NCI-H2227 (cell line): ENCODE measurements at regions not wholly inside any gene's neighbourhood (a gene's known extent, or its start where the extent isn't known, plus 50 kb on each side); places are given as distances from the start of the nearest gene placed in this dataset.
A peak's percentile ranks its signal among the peaks of the same experiment; 100 is the strongest.
"Not testable (repeated sequence)": the region's sequence is repeated elsewhere in the genome, so short reads cannot be mapped to it uniquely, and the experiment has no call there.

ENCODE experiments used
- DNase-seq: peaks from one replicate; lab custom pipeline; 2025; ENCODE audit not compliant: unreplicated experiment; lab: John Stamatoyannopoulos, UW

DNA sequence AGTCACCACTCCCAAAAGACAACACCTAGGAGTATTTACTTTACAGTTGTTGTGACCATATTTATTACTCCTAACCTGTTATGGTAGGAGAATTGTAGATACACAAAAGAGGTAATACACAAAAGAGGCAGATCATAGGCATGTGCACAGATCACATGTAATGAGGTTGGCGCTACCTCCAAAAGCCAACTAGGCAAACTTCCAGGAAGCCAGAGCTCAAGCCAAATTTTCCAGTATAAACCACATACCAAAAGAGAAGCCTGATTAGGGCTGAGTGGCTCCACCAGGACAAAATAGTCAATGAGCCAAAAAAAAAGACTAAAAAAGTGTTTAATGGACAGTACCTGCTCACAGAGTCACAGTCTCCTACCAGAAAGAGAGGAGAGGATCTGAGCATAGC lies 195.0 kb upstream of the PBX1 start:
- DNase-seq: no peak

- DNase-seq: no peak
Measured at GRCh38 chr1:164366014-164366413, 193.0 kb upstream of the PBX1 start.

DNA sequence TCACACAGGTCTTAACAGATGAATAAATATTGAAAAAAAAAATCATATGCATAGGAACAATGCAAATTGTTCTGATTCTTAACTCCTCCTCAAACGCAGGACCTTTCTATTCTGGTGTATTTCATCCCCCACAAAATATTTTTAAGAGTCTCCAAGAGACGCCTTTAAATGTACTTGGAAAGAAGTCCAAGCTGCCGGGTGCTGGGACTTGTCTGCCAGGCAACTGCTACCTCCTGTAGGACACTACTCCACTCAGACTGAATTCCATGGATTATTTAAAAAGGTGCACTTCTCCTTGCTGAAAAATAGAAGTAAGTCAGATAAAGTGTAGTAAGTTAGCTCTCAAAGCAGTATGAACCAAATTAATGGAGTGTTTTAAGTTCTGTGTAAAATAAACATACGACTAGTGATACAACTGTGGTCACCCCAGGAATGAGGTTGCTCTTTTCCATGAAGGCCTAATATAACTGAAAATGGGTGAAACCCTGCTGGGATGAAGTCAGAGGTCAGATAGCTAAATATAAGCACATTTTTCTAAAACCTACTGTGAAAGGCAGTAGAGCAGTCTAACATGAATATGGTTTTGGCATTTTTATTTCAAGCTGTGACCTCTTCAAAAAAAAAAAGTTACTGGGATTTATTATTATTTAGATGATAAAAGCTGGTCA lies 189.2 kb upstream of the PBX1 start:
- DNase-seq: no peak

DNA sequence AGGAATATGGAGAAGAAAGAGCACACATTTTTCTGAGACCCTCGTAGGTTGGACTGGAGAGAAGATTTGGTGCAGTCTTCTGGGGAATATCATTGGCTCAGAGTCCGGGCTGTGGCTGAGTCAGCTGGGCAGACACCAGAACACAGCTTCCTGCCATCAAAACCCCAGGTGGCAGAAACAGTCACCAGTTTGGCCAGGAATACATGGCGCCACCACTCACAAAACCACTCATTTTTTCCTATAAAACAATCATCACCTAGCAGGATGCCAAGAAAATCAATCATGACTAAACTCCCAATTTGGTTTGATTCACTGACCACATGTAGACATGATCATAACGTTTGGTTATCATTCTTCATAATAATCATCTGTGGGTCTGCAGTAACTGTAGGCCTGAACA lies 178.1 kb upstream of the PBX1 start:
- peak; percentile 16 for DNase-seq

- DNase-seq: no peak
Measured at GRCh38 chr1:164382384-164382783, 176.6 kb upstream of the PBX1 start.

DNA sequence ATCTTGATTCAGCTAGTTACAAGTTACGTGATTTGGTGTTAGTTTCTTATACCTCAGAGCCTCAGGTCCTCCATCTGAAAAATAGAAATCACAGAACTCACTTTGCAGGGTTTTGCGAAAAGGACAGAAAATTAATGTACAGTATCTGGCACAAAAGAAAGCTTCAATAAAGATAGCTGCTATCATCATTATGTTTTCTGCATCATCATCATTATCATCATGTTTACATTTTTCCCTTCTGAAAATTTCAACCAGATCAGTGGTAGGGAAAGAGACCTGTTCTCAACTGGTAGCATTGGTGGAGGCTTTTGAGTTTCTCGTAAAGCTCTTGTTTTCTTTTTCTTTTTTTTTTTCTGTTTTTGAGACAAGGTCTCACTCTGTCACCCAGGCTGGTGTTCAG lies 174.7 kb upstream of the PBX1 start:
- no peak for DNase-seq

GRCh38 chr1:164417016-164417704 lies 141.8 kb upstream of the PBX1 start:
- DNase-seq: no peak

DNA sequence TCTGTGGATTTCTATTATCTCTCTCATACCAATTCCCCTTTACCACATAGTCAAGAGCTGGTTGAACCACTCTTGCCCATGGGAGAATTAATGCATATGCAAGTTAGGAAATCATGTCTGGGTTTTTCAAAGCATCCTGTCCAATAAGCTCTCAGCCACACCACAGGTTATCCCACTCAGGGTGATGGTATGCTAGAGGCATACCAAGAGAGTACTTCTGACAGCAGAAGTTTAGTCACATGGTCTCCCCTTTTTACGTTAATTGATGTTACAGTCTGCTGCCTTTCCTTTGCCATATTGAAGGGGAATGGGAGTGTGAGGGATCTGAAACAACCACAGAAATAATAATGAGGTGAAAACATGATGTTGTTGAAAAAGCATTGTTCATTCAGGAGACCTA lies 135.8 kb upstream of the PBX1 start:
- no peak for DNase-seq

DNA sequence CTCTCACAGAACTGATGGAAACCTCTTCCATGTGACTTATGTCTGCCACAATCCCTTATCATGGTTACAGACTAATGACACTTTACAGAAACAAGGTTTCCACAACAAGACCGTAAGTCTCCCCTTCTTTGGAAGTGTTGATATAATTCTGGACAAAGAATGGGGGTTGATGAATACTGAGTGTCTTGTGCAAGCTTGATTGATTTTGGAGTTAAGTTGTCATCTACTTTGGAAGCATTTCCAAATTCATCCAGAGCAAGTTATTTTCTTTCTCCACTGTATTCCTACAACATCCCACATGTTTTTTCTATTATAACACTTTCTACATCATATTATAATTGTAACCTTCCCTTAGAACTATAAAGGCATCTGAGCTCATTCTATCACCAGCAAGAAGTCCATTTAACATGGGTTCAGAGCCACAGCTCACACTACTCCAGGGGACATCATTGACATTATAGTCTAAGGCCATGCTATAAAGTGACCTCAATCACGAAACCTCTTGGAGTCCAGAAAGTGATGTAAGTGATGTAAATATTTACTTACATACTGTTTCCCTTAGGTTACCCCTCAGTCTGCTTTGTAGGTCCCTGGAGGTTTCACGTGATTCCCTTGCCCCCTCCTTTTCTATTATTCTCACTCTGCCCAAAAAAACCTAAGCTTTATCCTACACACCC lies 125.7 kb upstream of the PBX1 start:
- DNase-seq: no peak

DNA sequence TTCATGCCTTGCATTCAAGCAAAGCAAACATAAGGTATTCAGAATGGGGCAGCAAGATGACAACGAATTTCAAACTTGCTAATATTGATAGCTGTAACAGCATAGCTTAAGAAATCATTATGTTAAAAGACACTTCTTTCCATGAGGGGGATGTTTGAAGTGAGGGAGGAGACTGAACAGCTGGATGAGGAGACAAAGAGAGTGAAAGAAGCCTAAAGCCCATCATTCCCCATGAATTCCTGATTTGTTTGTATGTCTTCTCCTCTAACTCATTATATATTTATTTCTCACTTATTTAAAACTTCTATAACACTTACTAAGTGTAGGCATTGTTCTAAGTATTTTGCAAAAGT lies 125.2 kb upstream of the PBX1 start:
- DNase-seq: no peak

DNA sequence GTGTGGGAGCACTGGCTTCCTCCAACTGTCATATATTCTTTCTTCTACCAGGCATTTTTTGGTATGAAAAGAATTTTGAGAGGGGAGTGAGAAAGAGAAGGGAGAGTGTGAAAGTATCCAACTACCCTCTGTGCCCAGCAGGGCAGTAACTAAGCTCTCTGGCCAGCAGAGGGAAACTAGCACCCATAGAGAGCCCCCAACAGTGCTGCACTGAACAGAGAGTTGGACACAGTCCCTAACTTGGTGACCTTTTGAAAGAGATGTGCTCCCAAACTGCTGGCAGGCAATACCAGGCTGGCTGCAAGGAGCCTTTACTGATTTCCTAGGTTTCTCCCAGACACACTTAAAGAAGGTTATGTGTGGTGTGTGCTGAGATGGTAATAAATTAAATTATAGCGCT lies 118.8 kb upstream of the PBX1 start:
- DNase-seq: no peak

DNA sequence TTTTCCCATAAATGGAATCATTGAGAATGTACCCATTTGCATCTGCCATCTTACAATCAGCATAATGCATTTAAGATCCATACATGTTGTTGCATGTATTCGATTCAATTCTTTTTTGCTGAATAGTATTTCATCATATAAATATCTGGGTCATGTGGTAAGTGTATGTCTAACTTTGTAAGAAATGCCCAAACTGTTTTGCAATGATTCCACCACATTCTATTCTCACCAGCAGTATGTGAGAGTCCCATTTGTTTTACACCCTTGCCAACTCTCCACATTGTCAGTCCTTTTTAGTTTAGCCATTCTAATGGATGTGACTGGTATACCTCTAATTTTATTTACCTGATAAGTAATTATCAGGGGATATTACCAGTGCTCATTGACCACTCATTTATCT lies 115.8 kb upstream of the PBX1 start:
- no peak for DNase-seq

GRCh38 chr1:164443836-164444235 lies 115.1 kb upstream of the PBX1 start:
- DNase-seq: no peak

- DNase-seq: no peak
Measured at GRCh38 chr1:164446020-164446419, 113.0 kb upstream of the PBX1 start.

DNA sequence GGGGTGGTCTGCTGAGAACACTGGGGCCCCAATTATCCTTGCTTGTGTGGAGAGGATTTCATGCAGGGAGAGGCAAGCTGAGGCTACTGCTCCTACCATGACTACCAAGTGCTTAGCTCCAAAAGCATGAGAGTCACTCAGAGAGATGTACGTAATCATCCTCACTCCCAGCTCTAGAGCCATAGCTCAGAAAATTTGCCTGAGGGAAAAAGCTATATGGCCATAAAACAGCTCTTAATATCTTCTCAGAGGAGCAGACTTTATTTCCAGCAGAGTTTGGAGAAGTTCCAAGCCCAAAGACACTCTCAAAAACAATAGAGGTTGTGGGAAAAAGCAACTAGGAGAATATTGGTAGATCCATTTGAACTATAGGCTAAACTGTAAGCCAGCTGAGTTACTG lies 106.4 kb upstream of the PBX1 start:
- no peak for DNase-seq

DNA sequence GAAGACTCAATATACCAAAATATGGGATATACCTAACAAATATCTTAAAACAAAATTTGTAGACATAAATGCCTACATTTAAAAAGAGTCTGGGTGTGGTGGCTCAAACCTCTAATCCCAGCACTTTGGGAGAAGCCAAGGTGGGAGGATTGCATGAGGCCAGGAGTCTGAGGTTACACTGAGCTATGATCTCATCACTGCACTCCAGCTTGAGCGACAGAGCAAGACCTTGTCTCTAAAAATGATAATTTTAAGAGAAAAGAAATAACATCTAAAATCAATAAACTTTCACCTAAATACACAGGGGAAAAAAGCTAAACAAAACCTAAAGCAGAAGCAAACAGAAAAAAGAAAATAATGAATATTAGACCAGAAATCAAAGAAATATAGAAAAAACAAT lies 102.7 kb upstream of the PBX1 start:
- no peak for DNase-seq

- DNase-seq: not testable (repeated sequence)
Measured at GRCh38 chr1:164459176-164459575, 99.8 kb upstream of the PBX1 start.

DNA sequence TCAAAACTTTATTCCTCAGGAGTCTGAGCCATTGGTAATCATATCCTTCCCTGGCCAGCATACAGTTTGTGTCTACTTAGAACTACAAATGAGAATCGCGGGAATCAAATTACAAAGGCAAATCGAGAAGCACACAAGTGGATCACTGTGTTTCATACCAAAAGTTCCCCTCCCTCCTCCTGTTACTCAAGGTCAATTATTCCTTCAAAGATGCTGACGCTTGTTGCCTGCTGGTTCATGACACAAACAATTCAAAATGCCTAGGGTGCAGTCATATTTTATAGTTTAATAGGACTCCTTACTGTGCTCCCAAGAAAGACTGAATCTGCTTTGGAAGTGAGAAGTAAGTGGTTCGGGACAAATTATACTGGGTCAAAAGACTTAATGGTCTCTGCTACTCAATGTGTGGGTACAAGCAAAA lies 93.0 kb upstream of the PBX1 start:
- DNase-seq: no peak

DNA sequence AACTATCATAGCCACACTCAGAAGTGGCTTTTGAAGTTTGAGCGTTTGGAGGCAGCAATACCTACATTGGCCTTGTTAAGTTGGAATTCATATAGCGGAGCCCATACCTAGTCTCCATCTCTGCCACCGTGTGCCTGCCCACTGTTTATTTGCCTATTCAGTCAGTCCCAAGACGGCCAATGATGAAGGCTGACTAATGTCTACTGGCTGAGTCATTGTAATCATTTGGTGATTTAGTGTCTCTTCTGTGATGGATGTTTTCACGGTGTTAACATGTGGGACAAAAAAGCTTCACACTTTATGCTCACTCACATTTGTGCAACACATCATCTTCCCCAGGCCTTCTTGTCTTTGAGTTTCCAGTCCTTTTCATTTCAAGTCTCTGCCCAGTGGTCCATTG lies 92.6 kb upstream of the PBX1 start:
- DNase-seq: no peak

DNA sequence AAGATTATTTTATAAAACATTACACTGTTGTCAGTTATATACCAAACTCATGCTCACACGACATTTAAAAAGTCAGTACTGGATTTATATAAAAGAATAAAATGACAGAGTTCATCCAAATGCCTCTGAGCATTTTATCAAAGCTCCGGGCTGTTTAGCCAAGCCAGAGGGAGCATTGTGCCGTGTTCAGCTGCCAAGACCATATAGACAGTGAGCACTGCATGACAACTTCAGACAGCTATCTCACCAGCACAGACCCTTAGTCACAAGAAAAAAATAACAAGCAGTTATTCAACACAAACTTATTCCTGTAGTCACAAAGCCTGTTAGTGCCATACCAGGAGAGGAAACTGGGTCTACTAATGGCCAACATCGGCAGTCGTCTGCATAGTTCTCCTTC lies 88.0 kb upstream of the PBX1 start:
- no peak for DNase-seq

DNA sequence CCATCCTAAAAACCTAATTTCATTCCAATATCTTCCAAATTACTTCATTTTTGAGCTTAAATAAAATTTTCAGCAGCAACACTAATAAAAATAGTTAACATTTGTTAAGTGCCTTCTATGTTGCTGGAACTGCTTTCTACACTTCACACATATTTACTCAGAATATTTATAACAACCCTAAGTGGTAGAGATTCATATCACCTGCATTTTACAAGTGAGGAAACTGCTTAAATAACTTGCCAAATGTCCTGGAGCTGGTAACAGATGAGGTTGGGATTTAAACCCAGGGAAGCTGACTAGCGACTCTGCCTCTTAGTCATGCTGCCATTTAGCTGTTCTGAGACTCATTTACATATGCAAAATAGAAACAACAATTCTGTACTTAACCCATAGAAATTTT lies 86.1 kb upstream of the PBX1 start:
- no peak for DNase-seq

DNA sequence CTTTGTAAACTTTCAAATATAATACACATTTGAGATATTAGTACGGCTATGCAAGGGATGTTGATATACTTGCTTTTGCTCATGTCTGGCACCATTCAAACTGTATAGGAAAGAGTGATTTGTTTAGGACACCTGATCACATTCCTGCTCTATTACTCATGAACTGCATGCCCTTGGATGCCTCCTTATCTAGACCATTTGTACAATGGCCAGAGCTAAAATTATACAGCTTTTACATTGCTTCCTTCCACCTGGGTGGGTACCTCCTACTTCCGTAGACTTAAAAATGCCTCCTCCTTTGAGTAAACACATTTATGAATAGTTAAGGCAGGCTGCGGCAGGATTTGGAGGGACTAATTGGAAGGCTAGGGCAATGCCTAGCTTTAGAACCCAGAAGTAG lies 85.4 kb upstream of the PBX1 start:
- DNase-seq: no peak

GRCh38 chr1:164475834-164476233 lies 83.2 kb upstream of the PBX1 start:
- no peak for DNase-seq
